Large intestine (tissue), 3 donors: ENCODE measurements at regions not wholly inside any gene's neighbourhood (a gene's known extent, or its start where the extent isn't known, plus 50 kb on each side); places are given as distances from the start of the nearest gene placed in this dataset.
"Not testable (repeated sequence)": the region's sequence is repeated elsewhere in the genome, so short reads cannot be mapped to it uniquely, and the experiment has no call there.

Source experiments
- DNase-seq, 2 donors: peaks; one replicate each; pipeline versions ENCODE4 v3.0.0 to v3.0.0-alpha.2; 2013
- H3K27ac ChIP-seq: one replicate; pipeline ENCODE4 v1.5.1; 2013; ENCODE audit warnings: low read length
- H3K27me3 ChIP-seq: 2 replicates; pipeline ENCODE4 v1.6.1; 2013; ENCODE audit warnings: low read length; ENCODE audit not compliant: control insufficient read depth, insufficient read depth
- H3K36me3 ChIP-seq: 2 replicates; pipeline ENCODE4 v1.6.1; 2013; ENCODE audit warnings: low read length; ENCODE audit not compliant: control insufficient read depth, insufficient read depth
- H3K4me1 ChIP-seq: one replicate; pipeline ENCODE4 v1.6.1; 2013; ENCODE audit warnings: low read length; ENCODE audit not compliant: control insufficient read depth, insufficient read depth
- H3K4me3 ChIP-seq: one replicate; pipeline ENCODE4 v1.5.1; 2013; ENCODE audit warnings: low read length
- H3K9me3 ChIP-seq: one replicate; pipeline ENCODE4 v1.6.1; 2013; ENCODE audit warnings: mild to moderate bottlenecking, low read depth, low read length, moderate library complexity; ENCODE audit not compliant: control insufficient read depth
- WGBS: methylation state at CpG from one replicate; pipeline ENCODE4 v1.1.5; 2013; ENCODE audit warnings: low lambda C conversion rate; ENCODE audit not compliant: insufficient coverage; 5-methylcytosine and 5-hydroxymethylcytosine counted together

DNA sequence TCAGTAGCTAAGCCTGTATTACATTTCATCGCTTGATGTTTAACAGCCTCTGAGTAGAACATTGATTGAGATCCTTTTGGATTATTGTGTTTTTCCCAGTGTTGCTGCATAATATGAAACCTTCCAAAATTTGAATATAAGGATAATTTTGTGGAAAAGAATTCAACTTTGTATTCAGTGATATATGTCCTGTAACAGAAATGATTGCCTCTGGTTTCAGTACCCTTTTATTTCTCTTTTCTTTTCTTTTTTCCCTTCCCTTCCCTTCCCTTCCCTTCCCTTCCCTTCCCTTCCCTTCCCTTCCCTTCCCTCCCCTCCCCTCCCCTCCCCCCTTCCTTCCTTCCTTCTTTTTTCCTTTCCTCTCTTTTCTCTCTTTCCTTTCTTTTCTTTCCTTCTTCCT is 74.6 kb downstream of the UTRN start:
- DNase-seq: no peak
- H3K27me3 ChIP-seq: no peaks in the 10 kb centered on the region
- no peaks in the 10 kb centered on the region for H3K4me1 ChIP-seq
- H3K36me3 ChIP-seq: no peaks in the 10 kb centered on the region
- no CpG with 5 or more reads among the region's 1 CpG for WGBS
- H3K9me3 ChIP-seq: no peaks in the 10 kb centered on the region
- H3K4me3 ChIP-seq: no peak overlapping the region
- no peak overlapping the region for H3K27ac ChIP-seq

GRCh38 chr6:144360401-144360800 is 75.3 kb downstream of the UTRN start:
- Histone ChIP-seq H3K4me3 (no peak overlapping the region), H3K36me3 (no peaks in the 10 kb centered on the region), H3K27me3 (no peaks in the 10 kb centered on the region), H3K9me3 (no peaks in the 10 kb centered on the region), H3K4me1 (no peaks in the 10 kb centered on the region), H3K27ac (no peak overlapping the region)
- 80% methylated on average over 1 of the region's 4 CpGs for WGBS
- no peak for DNase-seq

DNA sequence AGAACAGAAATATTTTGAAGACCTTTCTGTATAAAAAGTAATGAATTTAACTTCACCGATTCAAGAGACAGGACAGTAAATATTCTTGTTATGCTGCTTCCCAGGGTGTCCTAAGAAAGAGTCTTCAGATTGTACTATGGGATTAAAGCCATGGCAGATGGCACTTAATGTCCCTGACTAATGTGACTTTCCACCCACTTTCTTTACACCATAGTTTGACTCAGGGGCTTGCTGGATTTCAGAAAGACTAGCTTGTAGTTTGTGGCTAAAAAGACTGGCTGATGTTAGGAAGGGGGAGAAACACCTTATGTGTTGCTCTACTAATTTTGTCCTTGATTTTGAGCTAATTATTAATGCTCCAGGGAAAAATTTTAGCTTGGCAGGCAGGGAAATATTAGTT is 75.9 kb downstream of the UTRN start:
- H3K36me3 ChIP-seq: no peaks in the 10 kb centered on the region
- WGBS: no CpG with 5 or more reads among the region's 1 CpG
- H3K4me3 ChIP-seq: no peak overlapping the region
- no peaks in the 10 kb centered on the region for H3K27me3 ChIP-seq
- no peaks in the 10 kb centered on the region for H3K9me3 ChIP-seq
- H3K4me1 ChIP-seq: no peaks in the 10 kb centered on the region
- H3K27ac ChIP-seq: no peak overlapping the region
- no peak for DNase-seq

DNA sequence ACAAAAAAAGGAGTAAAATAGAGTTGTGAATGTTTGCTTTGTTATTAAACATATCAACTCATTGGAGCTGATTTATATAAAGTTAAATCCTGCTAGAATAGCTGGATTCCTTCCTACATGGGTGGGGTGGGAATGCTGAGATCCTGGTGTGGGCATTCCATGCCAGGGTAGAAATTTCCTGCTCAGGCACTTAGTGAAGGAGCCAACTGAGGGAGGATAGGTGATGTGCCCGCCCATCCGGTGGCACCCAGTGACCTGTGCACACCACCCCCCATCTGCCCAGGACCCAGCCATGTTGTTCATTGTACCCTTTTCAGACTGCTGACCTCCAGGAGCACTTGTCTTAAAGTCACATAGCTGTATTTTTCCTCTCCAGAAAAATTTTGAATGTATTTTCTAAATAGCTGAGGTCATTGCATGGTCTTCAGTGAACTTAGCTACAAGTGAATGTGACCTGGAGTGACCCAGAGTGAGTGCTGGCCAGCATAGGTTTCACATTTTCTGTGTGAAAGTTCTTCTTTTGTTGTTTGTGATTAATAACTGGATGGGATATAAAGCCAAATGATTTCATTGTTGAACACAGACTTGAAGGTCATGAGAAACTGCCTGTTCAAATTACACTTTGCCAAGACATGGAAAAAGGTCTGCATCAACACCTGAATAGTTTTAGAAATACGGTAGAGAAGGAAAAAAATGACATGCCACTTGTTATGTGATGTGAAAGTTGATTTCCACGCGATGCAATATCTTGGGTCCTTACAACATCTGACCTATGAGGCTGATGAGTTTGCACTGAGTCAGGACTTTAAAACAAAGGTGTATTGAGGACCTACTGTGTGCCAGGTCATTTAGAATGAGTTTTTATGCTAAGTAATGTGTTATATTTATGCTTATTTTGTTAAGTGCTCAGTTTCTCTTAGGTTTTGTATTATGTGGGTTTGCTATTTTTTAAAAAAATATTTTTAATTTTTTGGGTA is 77.2 kb downstream of the UTRN start:
- Histone ChIP-seq H3K36me3 (no peaks in the 10 kb centered on the region), H3K9me3 (no peaks in the 10 kb centered on the region), H3K4me1 (no peaks in the 10 kb centered on the region), H3K27ac (no peak overlapping the region), H3K27me3 (no peaks in the 10 kb centered on the region), H3K4me3 (no peak overlapping the region)
- no peak for DNase-seq
- WGBS: no CpG with 5 or more reads among the region's 5 CpGs

- Histone ChIP-seq H3K36me3 (no peaks in the 10 kb centered on the region), H3K4me1 (no peaks in the 10 kb centered on the region), H3K27me3 (no peaks in the 10 kb centered on the region), H3K4me3 (no peak overlapping the region), H3K27ac (no peak overlapping the region), H3K9me3 (no peaks in the 10 kb centered on the region)
- no peak for DNase-seq
- WGBS: 100% methylated on average over 2 of the region's 7 CpGs
Measured at GRCh38 chr6:144364208-144364720, 79.1 kb downstream of the UTRN start.

GRCh38 chr6:144364782-144365181 is 79.6 kb downstream of the UTRN start:
- DNase-seq: no peak
- 67% methylated on average over 1 of the region's 3 CpGs for WGBS
- Histone ChIP-seq H3K4me3 (no peak overlapping the region), H3K9me3 (no peaks in the 10 kb centered on the region), H3K27me3 (no peaks in the 10 kb centered on the region), H3K4me1 (no peaks in the 10 kb centered on the region), H3K27ac (no peak overlapping the region), H3K36me3 (no peaks in the 10 kb centered on the region)

GRCh38 chr6:144365271-144365670 is 80.1 kb downstream of the UTRN start:
- H3K4me3 ChIP-seq: no peak overlapping the region
- H3K4me1 ChIP-seq: no peaks in the 10 kb centered on the region
- no peak for DNase-seq
- H3K9me3 ChIP-seq: no peaks in the 10 kb centered on the region
- no peak overlapping the region for H3K27ac ChIP-seq
- H3K36me3 ChIP-seq: no peaks in the 10 kb centered on the region
- H3K27me3 ChIP-seq: no peaks in the 10 kb centered on the region
- 88% methylated on average over 1 of the region's 1 CpG for WGBS

GRCh38 chr6:144369696-144370095 is 84.6 kb downstream of the UTRN start:
- not testable (repeated sequence) for H3K27me3 ChIP-seq, H3K27ac ChIP-seq, H3K4me3 ChIP-seq, H3K9me3 ChIP-seq, DNase-seq, H3K36me3 ChIP-seq, H3K4me1 ChIP-seq
- no CpG with 5 or more reads among the region's 1 CpG for WGBS

DNA sequence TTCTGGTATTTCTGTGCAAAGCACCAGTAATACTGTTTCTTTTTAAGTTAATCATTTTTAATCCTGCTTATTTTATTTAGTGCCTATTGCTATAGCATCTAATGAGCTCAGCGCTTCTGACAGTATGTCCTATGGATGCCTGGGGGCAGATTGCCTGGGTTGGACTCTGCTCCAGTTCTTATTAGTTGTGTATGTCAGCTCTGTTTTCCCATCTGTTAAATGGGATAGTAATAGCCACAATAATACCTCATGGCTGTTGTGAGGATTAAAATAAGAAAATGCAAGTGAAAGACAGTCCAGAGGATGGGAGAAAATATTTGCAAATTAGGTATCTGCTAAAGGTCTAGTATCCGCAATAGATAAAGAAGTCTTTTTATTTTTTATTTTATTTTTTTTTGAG is 87.0 kb downstream of the UTRN start:
- no peak overlapping the region for H3K27ac ChIP-seq
- 100% methylated on average over 1 of the region's 2 CpGs for WGBS

GRCh38 chr6:144372611-144373594 is 87.8 kb downstream of the UTRN start:
- H3K36me3 ChIP-seq: no peaks in the 10 kb centered on the region
- no peak overlapping the region for H3K4me3 ChIP-seq
- H3K27ac ChIP-seq: no peak overlapping the region
- H3K27me3 ChIP-seq: no peaks in the 10 kb centered on the region
- no peaks in the 10 kb centered on the region for H3K4me1 ChIP-seq
- no peak for DNase-seq
- WGBS: 88% methylated on average over 3 of the region's 8 CpGs
- no peaks in the 10 kb centered on the region for H3K9me3 ChIP-seq

More for the DNA sequence above, 87.0 kb downstream of the UTRN start:
- Histone ChIP-seq H3K27me3 (no peaks in the 10 kb centered on the region), H3K4me3 (no peak overlapping the region), H3K36me3 (no peaks in the 10 kb centered on the region), H3K9me3 (no peaks in the 10 kb centered on the region), H3K4me1 (no peaks in the 10 kb centered on the region)
- DNase-seq: no peak
